ENCODE measurements at regions not wholly inside any gene's neighbourhood (a gene's known extent, or its start where the extent isn't known, plus 50 kb on each side); places are given as distances from the start of the nearest gene placed in this dataset.

- ChIA-PET POLR2A (ENCODE audit: partially characterized antibody) (interaction anchor here (1.3 to 1.4 kb wide), 3 partner anchors 9 to 28 kb away, joined by 3 to 5 read pairs (median 4); no protein-coding TSS in a partner anchor), CTCF (ENCODE audit: partially characterized antibody) (interaction anchor here (0.8 to 4.4 kb wide), 11 partner anchors 9 to 166 kb away, joined by 3 to 26 read pairs (median 4); no protein-coding TSS in a partner anchor)
- H3K14ac ChIP-seq (ENCODE audit: insufficient read length): no peak overlapping the region
- no peak overlapping the region for H3K4me2 ChIP-seq (ENCODE audit: insufficient read depth in 1 of 2, low read depth in 2 of 2, low read length in 2 of 2)
- FAIRE-seq (no peak), DNase-seq (ENCODE audit: low read depth in 1 of 2, low spot score in 2 of 2) (no peak)
- H3K36me3 ChIP-seq (ENCODE audit: control insufficient read depth in 2 of 4, insufficient read depth in 4 of 4, low read length in 3 of 4): no peaks in the 10 kb centered on the region
- H3K9ac ChIP-seq (replicated peaks in 1 of 4; ENCODE audit: extremely low read depth in 1 of 4, low read depth in 3 of 4, low read length in 3 of 4): no peak overlapping the region
- no peak overlapping the region for H3K23ac ChIP-seq (ENCODE audit: insufficient read length)
- H3K27me3 ChIP-seq (replicated peaks in 1 of 4; ENCODE audit: control insufficient read depth in 3 of 4, extremely low read depth in 1 of 4, insufficient read depth in 3 of 4, low read length in 3 of 4): no peaks in the 10 kb centered on the region
- no peak overlapping the region for H2AK5ac ChIP-seq (ENCODE audit: low read depth, low read length)
- H3K4me1 ChIP-seq (replicated peaks in 1 of 4; ENCODE audit: control insufficient read depth in 3 of 4, insufficient read depth in 4 of 4, low read length in 3 of 4): peaks cover 0 to 4% (median 3%) of the 10 kb centered on the region in 4 experiments; a peak in 4 of 7 replicates
- no peak overlapping the region for H2AFZ ChIP-seq (ENCODE audit: low read length)
- H2BK20ac ChIP-seq (ENCODE audit: low read length): no peak overlapping the region
- H4K91ac ChIP-seq (replicated peaks; ENCODE audit: insufficient read length, low read length): no peak overlapping the region
- TF ChIP-seq TAF7 (optimal IDR thresholded peaks at IDR 0.05; ENCODE audit: borderline replicate concordance, low read depth, low read length) (no peak), E2F6 (IDR thresholded peaks at IDR 0.05) (no peak), EZH2 (IDR thresholded peaks at IDR 0.05; ENCODE audit: low read depth, low read length, severe bottlenecking) (no peak), EP300 (IDR thresholded peaks at IDR 0.05; ENCODE audit: borderline replicate concordance in 1 of 2, low read depth in 2 of 2, low read length in 2 of 2) (no peak), ASH2L (IDR thresholded peaks at IDR 0.05; ENCODE audit: low read length) (no peak), EGR1 (IDR thresholded peaks at IDR 0.05; ENCODE audit: borderline replicate concordance, low read depth, low read length) (no peak)
- TF ChIP-seq, protein P1, sequence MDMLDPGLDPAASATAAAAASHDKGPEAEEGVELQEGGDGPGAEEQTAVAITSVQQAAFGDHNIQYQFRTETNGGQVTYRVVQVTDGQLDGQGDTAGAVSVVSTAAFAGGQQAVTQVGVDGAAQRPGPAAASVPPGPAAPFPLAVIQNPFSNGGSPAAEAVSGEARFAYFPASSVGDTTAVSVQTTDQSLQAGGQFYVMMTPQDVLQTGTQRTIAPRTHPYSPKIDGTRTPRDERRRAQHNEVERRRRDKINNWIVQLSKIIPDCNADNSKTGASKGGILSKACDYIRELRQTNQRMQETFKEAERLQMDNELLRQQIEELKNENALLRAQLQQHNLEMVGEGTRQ (IDR thresholded peaks at IDR 0.05; ENCODE audit: low read length): no peak
- no peak overlapping the region for H3K4ac ChIP-seq (replicated peaks; ENCODE audit: insufficient read length, low read depth, low read length)
- no peaks in the 10 kb centered on the region for H3K79me1 ChIP-seq (ENCODE audit: low read depth, low read length)
- no peaks in the 10 kb centered on the region for H3K9me3 ChIP-seq (ENCODE audit: insufficient read depth in 2 of 2, low read depth in 1 of 2, low read length in 1 of 2)
- H3K79me2 ChIP-seq (ENCODE audit: control insufficient read depth in 1 of 2, insufficient read depth in 2 of 2, low read length in 2 of 2): no peaks in the 10 kb centered on the region
- H2BK5ac ChIP-seq (ENCODE audit: low read depth, low read length): no peak overlapping the region
- H3K23me2 ChIP-seq (ENCODE audit: low read depth, low read length): no peaks in the 10 kb centered on the region
- no peak overlapping the region for H4K5ac ChIP-seq (ENCODE audit: insufficient read length, low read depth, low read length)
- no peak overlapping the region; the same call in 1 of the 2 replicates for H2BK15ac ChIP-seq (ENCODE audit: low read length)
- H2BK12ac ChIP-seq (ENCODE audit: low read depth, low read length): no peak overlapping the region
- H2BK120ac ChIP-seq (replicated peaks; ENCODE audit: low read depth, low read length): no peak overlapping the region
- H4K20me1 ChIP-seq (replicated peaks in 1 of 2; ENCODE audit: control insufficient read depth in 1 of 2, insufficient read depth in 2 of 2, low read length in 2 of 2): no peaks in the 10 kb centered on the region
- no peak overlapping the region for H4K8ac ChIP-seq (ENCODE audit: extremely low read depth, insufficient read depth, low read length)
- no peak overlapping the region for H3K56ac ChIP-seq (replicated peaks; ENCODE audit: insufficient read length, low read depth, low read length)
- no peak overlapping the region for H3K4me3 ChIP-seq (ENCODE audit: extremely low read depth in 1 of 4, insufficient read depth in 2 of 4, low read depth in 3 of 4, low read length in 4 of 4)
- no peak overlapping the region for H3K27ac ChIP-seq (ENCODE audit: low read depth, low read length)
- WGBS, 2 experiments (ENCODE audit: extremely low coverage in 1 of 2, insufficient coverage in 1 of 2, insufficient read length in 1 of 2, insufficient replicate concordance in 2 of 2, low coverage in 1 of 2, low lambda C conversion rate in 2 of 2, missing lambda C conversion rate in 1 of 2): 88% methylated on average over 6 of the region's 6 CpGs; no CpG with 5 or more reads in 1 of the 2 experiments
- H3K18ac ChIP-seq (ENCODE audit: extremely low read depth, low read length): no peak overlapping the region
These were observed 89.6 kb downstream of the NAV1 start for GRCh38 chr1:201628490-201628889.

All from H1 (cell line).